ENCODE measurements at regions not wholly inside any gene's neighbourhood (a gene's known extent, or its start where the extent isn't known, plus 50 kb on each side); places are given as distances from the start of the nearest gene placed in this dataset.

DNA sequence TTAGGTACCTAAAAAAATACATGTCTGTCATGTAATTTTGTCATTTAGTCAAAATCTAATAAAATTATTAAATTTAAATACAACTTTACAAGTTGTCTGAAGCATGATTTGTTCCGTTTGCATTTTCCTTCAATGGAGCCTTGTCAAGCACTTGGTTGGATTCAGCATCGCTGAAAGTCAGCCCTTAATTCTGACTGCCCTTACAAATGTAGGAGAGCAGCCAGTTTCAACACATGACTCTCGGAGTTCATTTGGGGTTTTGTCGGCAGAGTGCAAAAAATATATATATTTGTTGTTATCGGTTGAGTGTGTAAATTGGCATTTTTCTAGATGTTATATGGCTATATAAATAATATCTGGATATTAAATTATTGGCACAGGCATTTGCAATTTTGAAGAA, 180.6 kb downstream of the RPS12 start:
- H3K27ac ChIP-seq (ENCODE audit: low read depth, low read length), result no peak overlapping the region

DNA sequence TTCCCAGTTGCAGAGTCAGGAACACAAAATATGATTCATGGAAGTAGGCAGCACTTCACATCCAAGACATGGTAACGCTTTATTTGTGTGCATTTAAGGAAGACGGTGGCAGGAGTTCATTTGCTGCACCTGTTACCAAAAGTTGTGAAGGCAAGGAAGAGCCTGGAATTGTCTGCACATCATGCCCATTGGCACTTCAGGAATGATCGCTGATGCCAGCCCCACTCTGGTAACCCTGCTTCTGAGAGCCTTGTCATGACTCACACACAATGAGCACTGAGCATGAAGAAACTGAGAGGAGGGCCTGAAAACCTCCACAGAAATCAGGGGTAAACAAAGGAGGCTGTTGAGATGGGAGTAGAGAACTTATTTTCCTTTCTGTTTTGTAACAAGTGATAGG, 181.1 kb downstream of the RPS12 start:
- Histone ChIP-seq H3K79me2 (ENCODE audit: insufficient read depth, low read length) (no peaks in the 10 kb centered on the region), H3K4me2 (ENCODE audit: insufficient read depth, low read length) (no peak overlapping the region), H3K27ac (ENCODE audit: low read depth, low read length) (no peak overlapping the region), H3K4me3 (ENCODE audit: insufficient read depth, low read length) (no peak overlapping the region), H3K27me3 (ENCODE audit: insufficient read depth, low read length) (no peaks in the 10 kb centered on the region), H2AFZ (ENCODE audit: low read length) (no peak overlapping the region), H3K9me3 (ENCODE audit: low read depth, low read length) (no peaks in the 10 kb centered on the region), H3K4me1 (ENCODE audit: insufficient read depth, low read length) (no peaks in the 10 kb centered on the region), H3K36me3 (ENCODE audit: insufficient read depth, low read length) (no peaks in the 10 kb centered on the region), H4K20me1 (ENCODE audit: insufficient read depth, low read length) (no peaks in the 10 kb centered on the region)
- TF ChIP-seq, protein P1, sequence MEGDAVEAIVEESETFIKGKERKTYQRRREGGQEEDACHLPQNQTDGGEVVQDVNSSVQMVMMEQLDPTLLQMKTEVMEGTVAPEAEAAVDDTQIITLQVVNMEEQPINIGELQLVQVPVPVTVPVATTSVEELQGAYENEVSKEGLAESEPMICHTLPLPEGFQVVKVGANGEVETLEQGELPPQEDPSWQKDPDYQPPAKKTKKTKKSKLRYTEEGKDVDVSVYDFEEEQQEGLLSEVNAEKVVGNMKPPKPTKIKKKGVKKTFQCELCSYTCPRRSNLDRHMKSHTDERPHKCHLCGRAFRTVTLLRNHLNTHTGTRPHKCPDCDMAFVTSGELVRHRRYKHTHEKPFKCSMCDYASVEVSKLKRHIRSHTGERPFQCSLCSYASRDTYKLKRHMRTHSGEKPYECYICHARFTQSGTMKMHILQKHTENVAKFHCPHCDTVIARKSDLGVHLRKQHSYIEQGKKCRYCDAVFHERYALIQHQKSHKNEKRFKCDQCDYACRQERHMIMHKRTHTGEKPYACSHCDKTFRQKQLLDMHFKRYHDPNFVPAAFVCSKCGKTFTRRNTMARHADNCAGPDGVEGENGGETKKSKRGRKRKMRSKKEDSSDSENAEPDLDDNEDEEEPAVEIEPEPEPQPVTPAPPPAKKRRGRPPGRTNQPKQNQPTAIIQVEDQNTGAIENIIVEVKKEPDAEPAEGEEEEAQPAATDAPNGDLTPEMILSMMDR (IDR thresholded peaks at IDR 0.05; ENCODE audit: extremely low read depth, low read depth, low read length), result no peak
- no peak for DNase-seq (ENCODE audit: insufficient read length, low spot score, missing footprints)

More for the DNA sequence above, 180.6 kb downstream of the RPS12 start:
- H3K9me3 ChIP-seq (ENCODE audit: low read depth, low read length), result no peaks in the 10 kb centered on the region
- no peak for DNase-seq (ENCODE audit: insufficient read length, low spot score, missing footprints)
- H2AFZ ChIP-seq (ENCODE audit: low read length), result no peak overlapping the region
- no peaks in the 10 kb centered on the region for H3K27me3 ChIP-seq (ENCODE audit: insufficient read depth, low read length)
- H3K4me2 ChIP-seq (ENCODE audit: insufficient read depth, low read length), result no peak overlapping the region
- no peaks in the 10 kb centered on the region for H3K79me2 ChIP-seq (ENCODE audit: insufficient read depth, low read length)
- TF ChIP-seq, protein P1 (IDR thresholded peaks at IDR 0.05; ENCODE audit: extremely low read depth, low read depth, low read length), result no peak
- no peaks in the 10 kb centered on the region for H4K20me1 ChIP-seq (ENCODE audit: insufficient read depth, low read length)
- H3K4me1 ChIP-seq (ENCODE audit: insufficient read depth, low read length), result no peaks in the 10 kb centered on the region
- no peak overlapping the region for H3K4me3 ChIP-seq (ENCODE audit: insufficient read depth, low read length)
- no peaks in the 10 kb centered on the region for H3K36me3 ChIP-seq (ENCODE audit: insufficient read depth, low read length)

DNA sequence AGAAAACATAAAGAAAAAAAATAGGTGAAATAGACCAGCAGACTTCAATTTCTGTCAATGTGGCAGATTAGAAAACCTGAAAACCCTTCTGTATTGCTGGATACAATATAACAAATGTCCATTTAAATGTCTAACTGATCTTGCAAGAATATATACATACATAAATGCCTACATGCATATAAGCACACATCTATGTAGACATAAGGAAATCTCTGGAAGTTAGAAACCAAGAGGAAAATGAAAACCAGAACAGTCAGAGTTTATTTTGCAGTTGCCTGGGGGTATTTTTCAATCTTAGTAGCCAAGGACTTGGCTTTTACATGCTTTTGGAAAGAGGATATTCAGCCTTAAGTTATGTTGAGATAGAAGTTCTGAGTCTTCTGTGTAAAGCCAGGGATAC, 184.0 kb downstream of the RPS12 start:
- Histone ChIP-seq H3K4me2 (ENCODE audit: insufficient read depth, low read length) (no peak overlapping the region), H3K27ac (ENCODE audit: low read depth, low read length) (no peak overlapping the region), H3K9me3 (ENCODE audit: low read depth, low read length) (no peaks in the 10 kb centered on the region), H3K4me1 (ENCODE audit: insufficient read depth, low read length) (no peaks in the 10 kb centered on the region), H3K27me3 (ENCODE audit: insufficient read depth, low read length) (peaks cover 4% of the 10 kb centered on the region), H3K4me3 (ENCODE audit: insufficient read depth, low read length) (no peak overlapping the region), H3K36me3 (ENCODE audit: insufficient read depth, low read length) (no peaks in the 10 kb centered on the region), H2AFZ (ENCODE audit: low read length) (no peak overlapping the region), H3K79me2 (ENCODE audit: insufficient read depth, low read length) (no peaks in the 10 kb centered on the region), H4K20me1 (ENCODE audit: insufficient read depth, low read length) (no peaks in the 10 kb centered on the region)
- TF ChIP-seq, protein P1 (IDR thresholded peaks at IDR 0.05; ENCODE audit: extremely low read depth, low read depth, low read length), result no peak
- DNase-seq (ENCODE audit: insufficient read length, low spot score, missing footprints), result peak; percentile 34

DNA sequence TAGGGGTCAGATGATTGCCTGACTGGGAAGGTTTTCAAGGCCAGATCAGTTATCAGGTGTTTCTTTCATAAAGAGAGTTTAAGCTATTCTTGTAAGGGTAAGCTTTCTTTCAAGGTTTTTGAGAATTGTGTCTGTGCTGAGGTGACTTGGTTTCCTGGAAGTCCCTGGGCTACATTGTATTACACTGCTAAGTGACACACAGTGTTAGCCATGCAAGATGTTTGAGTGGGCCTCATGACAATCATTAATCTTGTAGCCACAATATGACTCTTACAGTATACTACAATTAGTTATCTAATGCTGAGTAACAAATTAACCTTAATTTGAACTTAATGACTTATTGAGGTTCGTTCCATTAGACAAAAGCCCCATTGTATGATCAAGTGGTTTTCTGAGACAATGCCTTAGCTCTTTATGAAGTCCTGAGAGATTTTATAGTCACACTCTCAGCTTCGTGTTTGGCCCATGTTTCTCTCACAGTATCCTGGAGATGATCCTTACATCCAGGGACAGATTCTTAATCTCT, 186.7 kb downstream of the RPS12 start:
- no peaks in the 10 kb centered on the region for H4K20me1 ChIP-seq (ENCODE audit: insufficient read depth, low read length)
- H3K27me3 ChIP-seq (ENCODE audit: insufficient read depth, low read length), result peaks cover 4% of the 10 kb centered on the region
- no peaks in the 10 kb centered on the region for H3K36me3 ChIP-seq (ENCODE audit: insufficient read depth, low read length)
- no peaks in the 10 kb centered on the region for H3K9me3 ChIP-seq (ENCODE audit: low read depth, low read length)
- TF ChIP-seq, protein P1 (IDR thresholded peaks at IDR 0.05; ENCODE audit: extremely low read depth, low read depth, low read length), result no peak
- no peak overlapping the region for H3K4me2 ChIP-seq (ENCODE audit: insufficient read depth, low read length)
- H3K27ac ChIP-seq (ENCODE audit: low read depth, low read length), result no peak overlapping the region
- no peaks in the 10 kb centered on the region for H3K4me1 ChIP-seq (ENCODE audit: insufficient read depth, low read length)
- no peak overlapping the region for H2AFZ ChIP-seq (ENCODE audit: low read length)
- H3K4me3 ChIP-seq (ENCODE audit: insufficient read depth, low read length), result no peak overlapping the region
- H3K79me2 ChIP-seq (ENCODE audit: insufficient read depth, low read length), result no peaks in the 10 kb centered on the region
- DNase-seq (ENCODE audit: insufficient read length, low spot score, missing footprints), result no peak

Measured in osteoblast (primary cell).